ENCODE measurements at regions not wholly inside any gene's neighbourhood (a gene's known extent, or its start where the extent isn't known, plus 50 kb on each side); places are given as distances from the start of the nearest gene placed in this dataset.
A peak's percentile ranks its signal among the peaks of the same experiment; 100 is the strongest.

DNA sequence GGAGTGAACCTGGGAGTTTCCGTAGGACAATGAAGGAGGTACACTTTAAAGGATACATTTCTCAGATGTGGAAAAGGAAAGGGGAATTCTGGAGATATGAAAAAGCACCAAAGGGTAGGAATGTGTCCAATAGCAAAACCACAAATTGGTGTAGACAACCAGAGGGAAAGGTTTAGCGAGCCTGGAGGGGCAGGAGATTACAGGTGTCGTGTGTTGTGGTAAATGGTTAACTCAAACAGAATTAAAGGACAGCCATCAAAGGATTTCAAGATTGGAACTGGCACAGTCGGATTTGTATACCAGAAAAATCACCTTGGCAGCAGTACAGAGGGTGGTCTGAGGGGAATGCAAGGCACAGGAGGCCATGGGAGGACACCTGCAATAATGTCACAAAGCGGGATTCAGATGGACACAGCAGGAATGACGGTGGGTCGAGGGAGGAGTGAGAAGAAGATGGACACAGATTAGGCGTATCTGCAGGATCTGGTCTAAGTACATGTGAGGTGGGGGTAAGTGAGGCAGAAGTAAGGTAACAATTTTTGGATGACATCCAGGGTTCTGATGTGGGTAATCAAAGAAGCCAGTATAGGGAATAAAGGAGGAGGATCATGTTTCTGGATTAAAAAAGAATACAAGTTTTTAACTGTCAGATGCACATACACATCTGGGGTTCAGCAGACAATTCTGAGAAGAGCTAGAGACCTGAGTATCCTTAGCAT, 361.6 kb downstream of the KLF12 start:
- peaks cover 4% of the 10 kb centered on the region for H3K36me3 Mint-ChIP-seq (ENCODE audit: insufficient read depth)

DNA sequence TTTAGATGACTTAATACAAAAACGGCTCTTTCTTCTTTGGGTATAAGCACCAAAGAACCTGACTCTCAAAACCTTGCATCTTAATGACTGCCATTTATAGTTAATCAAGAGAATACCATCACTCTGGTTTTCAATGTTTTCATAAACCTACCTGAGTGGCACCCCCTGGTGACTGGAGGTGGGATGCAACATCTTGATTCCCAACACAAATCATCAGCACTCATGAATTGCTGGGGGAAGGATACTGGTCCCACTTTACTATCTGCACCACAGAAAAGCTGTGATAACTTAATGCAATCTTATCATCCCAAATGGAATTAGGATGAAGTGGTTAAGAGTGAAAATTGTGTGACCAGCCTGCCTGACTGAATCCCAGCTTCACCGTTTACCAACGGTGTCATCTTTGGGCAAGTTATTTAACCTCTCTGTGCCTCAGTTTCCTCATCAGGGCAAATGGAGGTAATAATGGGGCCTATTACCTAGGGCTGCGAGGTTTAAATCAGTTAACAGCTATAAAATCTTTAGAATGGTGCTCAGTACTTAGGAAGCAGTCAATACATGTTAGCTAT, 366.4 kb downstream of the KLF12 start:
- H3K9me3 Mint-ChIP-seq (ENCODE audit: low read depth) = peaks cover 3% of the 10 kb centered on the region
- TF ChIP-seq, protein P1, sequence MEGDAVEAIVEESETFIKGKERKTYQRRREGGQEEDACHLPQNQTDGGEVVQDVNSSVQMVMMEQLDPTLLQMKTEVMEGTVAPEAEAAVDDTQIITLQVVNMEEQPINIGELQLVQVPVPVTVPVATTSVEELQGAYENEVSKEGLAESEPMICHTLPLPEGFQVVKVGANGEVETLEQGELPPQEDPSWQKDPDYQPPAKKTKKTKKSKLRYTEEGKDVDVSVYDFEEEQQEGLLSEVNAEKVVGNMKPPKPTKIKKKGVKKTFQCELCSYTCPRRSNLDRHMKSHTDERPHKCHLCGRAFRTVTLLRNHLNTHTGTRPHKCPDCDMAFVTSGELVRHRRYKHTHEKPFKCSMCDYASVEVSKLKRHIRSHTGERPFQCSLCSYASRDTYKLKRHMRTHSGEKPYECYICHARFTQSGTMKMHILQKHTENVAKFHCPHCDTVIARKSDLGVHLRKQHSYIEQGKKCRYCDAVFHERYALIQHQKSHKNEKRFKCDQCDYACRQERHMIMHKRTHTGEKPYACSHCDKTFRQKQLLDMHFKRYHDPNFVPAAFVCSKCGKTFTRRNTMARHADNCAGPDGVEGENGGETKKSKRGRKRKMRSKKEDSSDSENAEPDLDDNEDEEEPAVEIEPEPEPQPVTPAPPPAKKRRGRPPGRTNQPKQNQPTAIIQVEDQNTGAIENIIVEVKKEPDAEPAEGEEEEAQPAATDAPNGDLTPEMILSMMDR (IDR thresholded peaks at IDR 0.05; ENCODE audit: unreplicated experiment) = peak; percentile 51
- DNase-seq (ENCODE audit: low spot score, unreplicated experiment) = no peak
- no peaks in the 10 kb centered on the region for H3K36me3 Mint-ChIP-seq (ENCODE audit: insufficient read depth)
- H3K4me3 Mint-ChIP-seq (ENCODE audit: low read depth) = no peak overlapping the region
- peaks cover 30% of the 10 kb centered on the region for H3K4me1 Mint-ChIP-seq (ENCODE audit: low read depth)
- no peaks in the 10 kb centered on the region for H3K27me3 Mint-ChIP-seq
- no peak overlapping the region for H3K27ac Mint-ChIP-seq

More for the DNA sequence above, 361.6 kb downstream of the KLF12 start:
- TF ChIP-seq, protein P1 (IDR thresholded peaks at IDR 0.05; ENCODE audit: unreplicated experiment) = no peak
- DNase-seq (ENCODE audit: low spot score, unreplicated experiment) = no peak
- H3K27me3 Mint-ChIP-seq = no peaks in the 10 kb centered on the region
- H3K27ac Mint-ChIP-seq = no peak overlapping the region
- no peak overlapping the region for H3K4me3 Mint-ChIP-seq (ENCODE audit: low read depth)
- peaks cover 3% of the 10 kb centered on the region for H3K9me3 Mint-ChIP-seq (ENCODE audit: low read depth)
- peaks cover 7% of the 10 kb centered on the region for H3K4me1 Mint-ChIP-seq (ENCODE audit: low read depth)

DNA sequence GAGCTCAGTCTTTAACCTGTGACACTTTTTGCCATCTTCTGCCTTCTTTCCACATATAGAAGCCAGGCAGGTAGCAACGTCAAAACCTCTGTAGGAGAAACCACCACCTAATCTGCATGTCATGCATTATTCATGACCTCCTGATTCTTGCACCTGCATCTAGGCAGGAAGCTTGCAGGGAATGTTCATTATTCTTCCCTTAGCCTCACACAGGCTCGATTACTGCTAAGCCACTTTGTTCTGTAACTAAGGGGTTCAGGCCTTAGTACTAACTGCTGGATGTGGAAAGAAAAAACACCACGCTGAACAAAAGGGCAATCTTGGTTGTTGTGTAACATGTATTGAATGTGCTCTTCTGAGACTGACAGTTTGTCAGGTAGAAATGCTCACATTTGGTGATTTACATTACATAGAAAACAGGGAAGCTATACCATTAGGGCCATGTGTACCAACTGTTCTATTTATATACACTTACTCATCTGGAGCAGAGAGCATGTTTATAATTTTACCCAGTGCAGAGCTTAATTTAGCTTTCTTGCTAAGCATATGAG, 366.9 kb downstream of the KLF12 start:
- H3K4me1 Mint-ChIP-seq (ENCODE audit: low read depth) = peaks cover 24% of the 10 kb centered on the region
- H3K9me3 Mint-ChIP-seq (ENCODE audit: low read depth) = peaks cover 3% of the 10 kb centered on the region
- TF ChIP-seq, protein P1 (IDR thresholded peaks at IDR 0.05; ENCODE audit: unreplicated experiment) = no peak
- H3K36me3 Mint-ChIP-seq (ENCODE audit: insufficient read depth) = no peaks in the 10 kb centered on the region
- H3K27me3 Mint-ChIP-seq = no peaks in the 10 kb centered on the region
- H3K27ac Mint-ChIP-seq = no peak overlapping the region
- no peak overlapping the region for H3K4me3 Mint-ChIP-seq (ENCODE audit: low read depth)
- DNase-seq (ENCODE audit: low spot score, unreplicated experiment) = no peak

DNA sequence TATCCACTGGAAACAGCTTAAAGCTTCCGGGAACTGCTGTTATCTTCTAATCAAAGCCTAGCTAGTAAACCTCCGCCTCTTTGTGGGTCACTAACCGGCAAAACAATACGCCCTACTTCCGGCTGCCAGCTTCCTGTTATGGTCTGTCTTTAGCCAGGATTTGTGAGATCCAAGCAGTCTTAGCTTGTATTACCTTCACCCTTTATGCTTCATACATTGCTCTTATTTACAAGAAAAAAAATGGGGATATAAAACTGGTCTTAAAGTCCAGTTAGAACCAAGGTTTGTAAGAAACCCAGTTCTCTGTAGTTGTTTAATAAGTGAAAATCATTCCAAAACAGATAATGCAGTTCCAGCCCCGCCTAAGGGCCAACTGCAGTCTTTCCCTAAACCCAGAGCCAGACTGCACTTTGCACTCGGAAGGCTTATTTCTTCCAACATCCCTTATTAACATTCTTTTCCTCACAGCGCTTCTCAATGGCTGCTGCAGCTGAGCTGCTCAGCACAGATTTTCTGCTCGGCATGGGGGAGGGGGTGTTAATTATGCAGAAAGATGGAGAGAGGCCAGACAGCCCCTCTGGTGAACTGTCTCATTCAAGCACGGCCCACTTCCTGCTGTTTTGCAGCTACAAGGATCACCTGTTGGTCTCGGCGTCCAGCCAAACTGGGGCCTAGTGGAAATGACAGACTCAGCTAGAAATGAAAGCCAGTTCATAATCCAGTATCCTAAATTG, 368.4 kb downstream of the KLF12 start:
- Mint-ChIP-seq H3K4me1 (ENCODE audit: low read depth) (peaks cover 22% of the 10 kb centered on the region), H3K4me3 (ENCODE audit: low read depth) (peak overlapping the region; percentile 25), H3K27me3 (no peaks in the 10 kb centered on the region), H3K36me3 (ENCODE audit: insufficient read depth) (no peaks in the 10 kb centered on the region), H3K9me3 (ENCODE audit: low read depth) (no peaks in the 10 kb centered on the region), H3K27ac (peak overlapping the region; percentile 81)
- TF ChIP-seq, protein P1 (IDR thresholded peaks at IDR 0.05; ENCODE audit: unreplicated experiment) = no peak
- DNase-seq (ENCODE audit: low spot score, unreplicated experiment) = peak; percentile 11

DNA sequence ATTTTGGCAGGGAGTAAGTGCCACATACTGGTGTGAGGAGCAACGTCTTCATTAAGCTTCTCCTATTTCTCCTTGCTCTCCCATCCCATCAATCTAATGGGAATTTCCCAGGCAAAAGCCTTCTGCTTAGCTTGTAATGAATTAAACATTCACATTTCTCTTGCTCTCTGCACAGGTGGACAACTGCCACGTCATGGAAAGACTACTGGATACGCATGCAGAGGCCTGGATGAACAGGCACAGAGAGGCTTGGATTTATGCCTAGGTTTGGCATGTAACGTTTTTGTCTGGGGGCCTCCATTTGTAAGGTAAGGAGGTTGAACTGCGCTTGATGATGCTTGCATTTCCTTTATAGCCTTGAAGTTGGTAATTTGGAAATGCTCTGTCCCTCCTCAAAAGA, 374.8 kb downstream of the KLF12 start:
- H3K4me1 Mint-ChIP-seq (ENCODE audit: low read depth) = peaks cover 2% of the 10 kb centered on the region
- no peak for DNase-seq (ENCODE audit: low spot score, unreplicated experiment)
- H3K9me3 Mint-ChIP-seq (ENCODE audit: low read depth) = no peaks in the 10 kb centered on the region
- H3K27ac Mint-ChIP-seq = no peak overlapping the region
- no peaks in the 10 kb centered on the region for H3K36me3 Mint-ChIP-seq (ENCODE audit: insufficient read depth)
- H3K27me3 Mint-ChIP-seq = no peaks in the 10 kb centered on the region
- no peak overlapping the region for H3K4me3 Mint-ChIP-seq (ENCODE audit: low read depth)
- TF ChIP-seq, protein P1 (IDR thresholded peaks at IDR 0.05; ENCODE audit: unreplicated experiment) = no peak

Measured in progenitor cell of endocrine pancreas (in vitro differentiated cells).